ENCODE measurements at regions not wholly inside any gene's neighbourhood (a gene's known extent, or its start where the extent isn't known, plus 50 kb on each side); places are given as distances from the start of the nearest gene placed in this dataset.

DNA sequence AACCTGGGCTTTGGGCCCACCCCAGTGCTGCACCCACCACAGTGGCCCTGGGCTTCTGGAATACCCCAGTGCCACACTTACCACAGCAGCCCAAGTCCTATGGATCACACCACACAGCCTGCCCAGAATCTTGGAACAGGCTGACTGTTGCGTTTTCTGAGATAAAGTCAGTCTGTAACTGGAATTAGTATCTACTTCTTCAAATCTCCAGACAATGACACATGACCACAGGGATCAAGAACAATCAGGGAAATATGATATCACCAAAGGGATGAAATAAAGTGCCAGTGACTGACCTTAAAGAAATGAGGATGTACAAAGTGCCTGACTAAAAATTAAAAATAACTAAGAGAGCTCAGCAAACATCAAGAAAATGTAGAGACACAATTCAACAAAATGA is 239.7 kb upstream of the PLD5 start:
- FAIRE-seq (no peak), ATAC-seq (no peak), DNase-seq (ENCODE audit: low read depth, low spot score) (no peak)
- ChIA-PET SMC1A (ENCODE audit: uncharacterized antibody, unreplicated experiment) (no interaction called here), POLR2A (no interaction called here), RAD21 (ENCODE audit: unreplicated experiment) (no interaction called here), CTCF (no interaction called here)
- Histone ChIP-seq H3K4me3 (no peak overlapping the region), H4K20me1 (ENCODE audit: control insufficient read depth, insufficient read depth) (no peaks in the 10 kb centered on the region), H3K27me3 (replicated peaks in 1 of 2; ENCODE audit: control insufficient read depth in 2 of 2, insufficient read depth in 2 of 2, low read length in 1 of 2) (no peaks in the 10 kb centered on the region), H3K4me1 (ENCODE audit: control insufficient read depth, insufficient read depth, low read length) (no peaks in the 10 kb centered on the region), H3K36me3 (ENCODE audit: control insufficient read depth in 2 of 2, insufficient read depth in 2 of 2, low read length in 1 of 2) (no peaks in the 10 kb centered on the region), H3K27ac (ENCODE audit: control insufficient read depth, insufficient read depth) (no peak overlapping the region), H3K9ac (ENCODE audit: control insufficient read depth, insufficient read depth, low read length) (no peak overlapping the region), H3K79me2 (ENCODE audit: control insufficient read depth, insufficient read depth, low read length) (no peaks in the 10 kb centered on the region), H2AFZ (ENCODE audit: control insufficient read depth, low read depth, low read length) (no peak overlapping the region), H3K4me2 (ENCODE audit: control insufficient read depth, insufficient read depth) (no peak overlapping the region), H3K9me3 (replicated peaks; ENCODE audit: control insufficient read depth, insufficient read depth, low read length) (no peaks in the 10 kb centered on the region)
- intact Hi-C loops (cut with micrococcal nuclease; ENCODE audit: unreplicated experiment) (no loop called here), in situ Hi-C loops (cut with MboI) (no loop called here)
- WGBS (ENCODE audit: insufficient coverage, insufficient replicate concordance, low lambda C conversion rate, missing lambda C conversion rate) = 0% methylated on average over 1 of the region's 1 CpG
- no TSS peak for BruUV-seq (replicated peaks)
- TF ChIP-seq DPF2 (IDR thresholded peaks at IDR 0.05) (no peak), EZH2 (IDR thresholded peaks at IDR 0.05; ENCODE audit: borderline replicate concordance, control insufficient read depth, low read depth, low read length) (no peak), RBBP5 (conservative IDR thresholded peaks at IDR 0.05) (no peak), POLR2AphosphoS2 (IDR thresholded peaks at IDR 0.05; ENCODE audit: low read depth, low read length) (no peak), HCFC1 (IDR thresholded peaks at IDR 0.05; ENCODE audit: low read length) (no peak), KLF5 (IDR thresholded peaks at IDR 0.05; ENCODE audit: partially characterized antibody) (no peak), ETV6 (conservative IDR thresholded peaks at IDR 0.05 in 1 of 2, IDR thresholded peaks at IDR 0.05 in 1 of 2; ENCODE audit: borderline replicate concordance in 1 of 2, low read depth in 1 of 2) (no peak), ZNF622 (IDR thresholded peaks at IDR 0.05) (no peak), BMI1 (IDR thresholded peaks at IDR 0.05; ENCODE audit: borderline replicate concordance) (no peak), ZNF217 (IDR thresholded peaks at IDR 0.05) (no peak), CREM (IDR thresholded peaks at IDR 0.05; ENCODE audit: low read depth) (no peak), NR2F1 (conservative IDR thresholded peaks at IDR 0.05) (no peak), SUZ12 (IDR thresholded peaks at IDR 0.05; ENCODE audit: unreplicated experiment) (no peak)
- TF ChIP-seq, protein P1, sequence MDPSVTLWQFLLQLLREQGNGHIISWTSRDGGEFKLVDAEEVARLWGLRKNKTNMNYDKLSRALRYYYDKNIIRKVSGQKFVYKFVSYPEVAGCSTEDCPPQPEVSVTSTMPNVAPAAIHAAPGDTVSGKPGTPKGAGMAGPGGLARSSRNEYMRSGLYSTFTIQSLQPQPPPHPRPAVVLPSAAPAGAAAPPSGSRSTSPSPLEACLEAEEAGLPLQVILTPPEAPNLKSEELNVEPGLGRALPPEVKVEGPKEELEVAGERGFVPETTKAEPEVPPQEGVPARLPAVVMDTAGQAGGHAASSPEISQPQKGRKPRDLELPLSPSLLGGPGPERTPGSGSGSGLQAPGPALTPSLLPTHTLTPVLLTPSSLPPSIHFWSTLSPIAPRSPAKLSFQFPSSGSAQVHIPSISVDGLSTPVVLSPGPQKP (IDR thresholded peaks at IDR 0.05; ENCODE audit: low read depth, low read length) = no peak
- TF ChIP-seq, protein P2, sequence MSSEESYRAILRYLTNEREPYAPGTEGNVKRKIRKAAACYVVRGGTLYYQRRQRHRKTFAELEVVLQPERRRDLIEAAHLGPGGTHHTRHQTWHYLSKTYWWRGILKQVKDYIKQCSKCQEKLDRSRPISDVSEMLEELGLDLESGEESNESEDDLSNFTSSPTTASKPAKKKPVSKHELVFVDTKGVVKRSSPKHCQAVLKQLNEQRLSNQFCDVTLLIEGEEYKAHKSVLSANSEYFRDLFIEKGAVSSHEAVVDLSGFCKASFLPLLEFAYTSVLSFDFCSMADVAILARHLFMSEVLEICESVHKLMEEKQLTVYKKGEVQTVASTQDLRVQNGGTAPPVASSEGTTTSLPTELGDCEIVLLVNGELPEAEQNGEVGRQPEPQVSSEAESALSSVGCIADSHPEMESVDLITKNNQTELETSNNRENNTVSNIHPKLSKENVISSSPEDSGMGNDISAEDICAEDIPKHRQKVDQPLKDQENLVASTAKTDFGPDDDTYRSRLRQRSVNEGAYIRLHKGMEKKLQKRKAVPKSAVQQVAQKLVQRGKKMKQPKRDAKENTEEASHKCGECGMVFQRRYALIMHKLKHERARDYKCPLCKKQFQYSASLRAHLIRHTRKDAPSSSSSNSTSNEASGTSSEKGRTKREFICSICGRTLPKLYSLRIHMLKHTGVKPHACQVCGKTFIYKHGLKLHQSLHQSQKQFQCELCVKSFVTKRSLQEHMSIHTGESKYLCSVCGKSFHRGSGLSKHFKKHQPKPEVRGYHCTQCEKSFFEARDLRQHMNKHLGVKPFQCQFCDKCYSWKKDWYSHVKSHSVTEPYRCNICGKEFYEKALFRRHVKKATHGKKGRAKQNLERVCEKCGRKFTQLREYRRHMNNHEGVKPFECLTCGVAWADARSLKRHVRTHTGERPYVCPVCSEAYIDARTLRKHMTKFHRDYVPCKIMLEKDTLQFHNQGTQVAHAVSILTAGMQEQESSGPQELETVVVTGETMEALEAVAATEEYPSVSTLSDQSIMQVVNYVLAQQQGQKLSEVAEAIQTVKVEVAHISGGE (CRISPR knock-in tag; IDR thresholded peaks at IDR 0.05) = no peak
- TF ChIP-seq, protein P3, sequence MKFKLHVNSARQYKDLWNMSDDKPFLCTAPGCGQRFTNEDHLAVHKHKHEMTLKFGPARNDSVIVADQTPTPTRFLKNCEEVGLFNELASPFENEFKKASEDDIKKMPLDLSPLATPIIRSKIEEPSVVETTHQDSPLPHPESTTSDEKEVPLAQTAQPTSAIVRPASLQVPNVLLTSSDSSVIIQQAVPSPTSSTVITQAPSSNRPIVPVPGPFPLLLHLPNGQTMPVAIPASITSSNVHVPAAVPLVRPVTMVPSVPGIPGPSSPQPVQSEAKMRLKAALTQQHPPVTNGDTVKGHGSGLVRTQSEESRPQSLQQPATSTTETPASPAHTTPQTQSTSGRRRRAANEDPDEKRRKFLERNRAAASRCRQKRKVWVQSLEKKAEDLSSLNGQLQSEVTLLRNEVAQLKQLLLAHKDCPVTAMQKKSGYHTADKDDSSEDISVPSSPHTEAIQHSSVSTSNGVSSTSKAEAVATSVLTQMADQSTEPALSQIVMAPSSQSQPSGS (IDR thresholded peaks at IDR 0.05; ENCODE audit: low read length) = no peak
- TF ChIP-seq, protein P4, sequence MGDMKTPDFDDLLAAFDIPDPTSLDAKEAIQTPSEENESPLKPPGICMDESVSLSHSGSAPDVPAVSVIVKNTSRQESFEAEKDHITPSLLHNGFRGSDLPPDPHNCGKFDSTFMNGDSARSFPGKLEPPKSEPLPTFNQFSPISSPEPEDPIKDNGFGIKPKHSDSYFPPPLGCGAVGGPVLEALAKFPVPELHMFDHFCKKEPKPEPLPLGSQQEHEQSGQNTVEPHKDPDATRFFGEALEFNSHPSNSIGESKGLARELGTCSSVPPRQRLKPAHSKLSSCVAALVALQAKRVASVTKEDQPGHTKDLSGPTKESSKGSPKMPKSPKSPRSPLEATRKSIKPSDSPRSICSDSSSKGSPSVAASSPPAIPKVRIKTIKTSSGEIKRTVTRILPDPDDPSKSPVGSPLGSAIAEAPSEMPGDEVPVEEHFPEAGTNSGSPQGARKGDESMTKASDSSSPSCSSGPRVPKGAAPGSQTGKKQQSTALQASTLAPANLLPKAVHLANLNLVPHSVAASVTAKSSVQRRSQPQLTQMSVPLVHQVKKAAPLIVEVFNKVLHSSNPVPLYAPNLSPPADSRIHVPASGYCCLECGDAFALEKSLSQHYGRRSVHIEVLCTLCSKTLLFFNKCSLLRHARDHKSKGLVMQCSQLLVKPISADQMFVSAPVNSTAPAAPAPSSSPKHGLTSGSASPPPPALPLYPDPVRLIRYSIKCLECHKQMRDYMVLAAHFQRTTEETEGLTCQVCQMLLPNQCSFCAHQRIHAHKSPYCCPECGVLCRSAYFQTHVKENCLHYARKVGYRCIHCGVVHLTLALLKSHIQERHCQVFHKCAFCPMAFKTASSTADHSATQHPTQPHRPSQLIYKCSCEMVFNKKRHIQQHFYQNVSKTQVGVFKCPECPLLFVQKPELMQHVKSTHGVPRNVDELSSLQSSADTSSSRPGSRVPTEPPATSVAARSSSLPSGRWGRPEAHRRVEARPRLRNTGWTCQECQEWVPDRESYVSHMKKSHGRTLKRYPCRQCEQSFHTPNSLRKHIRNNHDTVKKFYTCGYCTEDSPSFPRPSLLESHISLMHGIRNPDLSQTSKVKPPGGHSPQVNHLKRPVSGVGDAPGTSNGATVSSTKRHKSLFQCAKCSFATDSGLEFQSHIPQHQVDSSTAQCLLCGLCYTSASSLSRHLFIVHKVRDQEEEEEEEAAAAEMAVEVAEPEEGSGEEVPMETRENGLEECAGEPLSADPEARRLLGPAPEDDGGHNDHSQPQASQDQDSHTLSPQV (IDR thresholded peaks at IDR 0.05) = no peak

All from GM12878 (cell line).